Calu3 (cell line): ENCODE measurements at regions not wholly inside any gene's neighbourhood (a gene's known extent, or its start where the extent isn't known, plus 50 kb on each side); places are given as distances from the start of the nearest gene placed in this dataset.

Experiments
- BruUV-seq: library from RNA; stranded (reverse); fragments of 400-500 nt; replicated peaks from 2 replicates; lab custom pipeline; 2021; lab: Mats Ljungman, UMichigan
- CTCF ChIA-PET: fragments of 300-600 bp; sonication (Branson Sonifier 250); formaldehyde crosslinking; loops from one replicate; lab custom pipeline; 2022; ENCODE audit warnings: antibody characterized with exemption; lab: Charles Lee
- DNase-seq: peaks from one replicate; pipeline ENCODE4 v3.0.0; 2022
- H3K27ac Mint-ChIP-seq: one replicate; pipeline ENCODE4 v1.8.0; 2022; ENCODE audit warnings: mixed read lengths; ENCODE audit not compliant: unreplicated experiment
- H3K27me3 Mint-ChIP-seq: one replicate; pipeline ENCODE4 v1.8.0; 2022; ENCODE audit warnings: mixed read lengths; ENCODE audit not compliant: unreplicated experiment
- H3K36me3 Mint-ChIP-seq: one replicate; pipeline ENCODE4 v1.8.0; 2022; ENCODE audit warnings: mild to moderate bottlenecking, moderate library complexity, mixed read lengths; ENCODE audit not compliant: insufficient read depth, unreplicated experiment
- H3K4me1 Mint-ChIP-seq: one replicate; pipeline ENCODE4 v1.8.0; 2022; ENCODE audit warnings: mild to moderate bottlenecking, low read depth, mixed read lengths; ENCODE audit not compliant: unreplicated experiment
- H3K4me3 Mint-ChIP-seq: one replicate; pipeline ENCODE4 v1.8.0; 2022; ENCODE audit warnings: mild to moderate bottlenecking, low read depth, moderate library complexity, mixed read lengths; ENCODE audit not compliant: unreplicated experiment
- H3K9me3 Mint-ChIP-seq: one replicate; pipeline ENCODE4 v1.8.0; 2022; ENCODE audit warnings: low read depth, mixed read lengths; ENCODE audit not compliant: unreplicated experiment
- intact Hi-C: fragments of 100-400 bp; cut with micrococcal nuclease; formaldehyde crosslinking; loops from one replicate; pipeline ENCODE4 v1.10.0; 2022; ENCODE audit not compliant: unreplicated experiment
- TF ChIP-seq, protein P1 (sequence below): fragments of 200-600 bp; IDR thresholded peaks from one replicate; pipeline ENCODE4 v1.8.0; 2022; ENCODE audit warnings: antibody characterized with exemption; ENCODE audit not compliant: unreplicated experiment

DNA sequence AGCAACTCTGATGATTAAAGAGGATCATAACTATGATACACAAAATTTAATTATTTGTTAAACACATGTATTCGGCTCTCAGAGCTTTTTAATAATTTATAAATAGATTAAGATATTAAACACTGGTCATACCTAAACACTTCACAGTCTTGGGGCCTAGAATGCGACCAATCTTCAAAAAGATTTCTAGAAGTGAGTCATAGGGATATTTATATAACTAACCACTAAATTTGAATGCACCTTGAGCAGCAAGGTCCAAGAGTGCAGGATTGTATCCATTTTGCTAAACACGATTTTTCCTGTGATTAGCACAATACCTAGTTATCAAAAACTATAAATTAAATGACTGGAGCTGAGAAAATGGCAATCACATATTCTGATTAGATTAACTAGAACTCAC, 709.3 kb downstream of the EPHA7 start:
- H3K9me3 Mint-ChIP-seq: peaks cover 10% of the 10 kb centered on the region
- H3K27me3 Mint-ChIP-seq: no peaks in the 10 kb centered on the region
- DNase-seq: no peak
- no peaks in the 10 kb centered on the region for H3K4me1 Mint-ChIP-seq
- CTCF ChIA-PET: no interaction called here
- intact Hi-C loops: no loop called here
- TF ChIP-seq, protein P1, sequence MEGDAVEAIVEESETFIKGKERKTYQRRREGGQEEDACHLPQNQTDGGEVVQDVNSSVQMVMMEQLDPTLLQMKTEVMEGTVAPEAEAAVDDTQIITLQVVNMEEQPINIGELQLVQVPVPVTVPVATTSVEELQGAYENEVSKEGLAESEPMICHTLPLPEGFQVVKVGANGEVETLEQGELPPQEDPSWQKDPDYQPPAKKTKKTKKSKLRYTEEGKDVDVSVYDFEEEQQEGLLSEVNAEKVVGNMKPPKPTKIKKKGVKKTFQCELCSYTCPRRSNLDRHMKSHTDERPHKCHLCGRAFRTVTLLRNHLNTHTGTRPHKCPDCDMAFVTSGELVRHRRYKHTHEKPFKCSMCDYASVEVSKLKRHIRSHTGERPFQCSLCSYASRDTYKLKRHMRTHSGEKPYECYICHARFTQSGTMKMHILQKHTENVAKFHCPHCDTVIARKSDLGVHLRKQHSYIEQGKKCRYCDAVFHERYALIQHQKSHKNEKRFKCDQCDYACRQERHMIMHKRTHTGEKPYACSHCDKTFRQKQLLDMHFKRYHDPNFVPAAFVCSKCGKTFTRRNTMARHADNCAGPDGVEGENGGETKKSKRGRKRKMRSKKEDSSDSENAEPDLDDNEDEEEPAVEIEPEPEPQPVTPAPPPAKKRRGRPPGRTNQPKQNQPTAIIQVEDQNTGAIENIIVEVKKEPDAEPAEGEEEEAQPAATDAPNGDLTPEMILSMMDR: no peak
- H3K27ac Mint-ChIP-seq: no peak overlapping the region
- H3K4me3 Mint-ChIP-seq: no peak overlapping the region
- BruUV-seq: no TSS peak
- no peaks in the 10 kb centered on the region for H3K36me3 Mint-ChIP-seq

DNA sequence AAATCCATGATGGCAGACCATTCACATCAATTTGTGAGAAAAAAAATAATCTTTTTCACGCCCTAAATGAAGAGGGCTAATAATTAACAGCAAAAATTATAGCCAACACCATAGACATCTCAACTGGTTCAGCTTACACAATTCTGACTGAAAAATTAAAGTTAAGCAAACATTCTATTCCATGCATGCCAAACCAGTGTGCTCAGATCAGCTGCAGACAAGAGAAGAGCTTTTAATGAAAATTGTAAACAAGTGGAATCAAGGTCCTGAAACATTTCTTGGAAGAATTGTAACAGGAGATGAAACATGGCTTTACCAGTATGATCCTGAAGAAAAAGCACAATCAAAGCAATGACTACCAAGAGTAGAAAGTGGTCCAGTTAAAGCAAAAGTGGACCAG, 710.4 kb downstream of the EPHA7 start:
- peaks cover 10% of the 10 kb centered on the region for H3K9me3 Mint-ChIP-seq
- H3K27me3 Mint-ChIP-seq: no peaks in the 10 kb centered on the region
- no peak overlapping the region for H3K4me3 Mint-ChIP-seq
- CTCF ChIA-PET: no interaction called here
- intact Hi-C loops: no loop called here
- no peaks in the 10 kb centered on the region for H3K4me1 Mint-ChIP-seq
- no peak for DNase-seq
- no peaks in the 10 kb centered on the region for H3K36me3 Mint-ChIP-seq
- no TSS peak for BruUV-seq
- TF ChIP-seq, protein P1: no peak
- H3K27ac Mint-ChIP-seq: no peak overlapping the region

DNA sequence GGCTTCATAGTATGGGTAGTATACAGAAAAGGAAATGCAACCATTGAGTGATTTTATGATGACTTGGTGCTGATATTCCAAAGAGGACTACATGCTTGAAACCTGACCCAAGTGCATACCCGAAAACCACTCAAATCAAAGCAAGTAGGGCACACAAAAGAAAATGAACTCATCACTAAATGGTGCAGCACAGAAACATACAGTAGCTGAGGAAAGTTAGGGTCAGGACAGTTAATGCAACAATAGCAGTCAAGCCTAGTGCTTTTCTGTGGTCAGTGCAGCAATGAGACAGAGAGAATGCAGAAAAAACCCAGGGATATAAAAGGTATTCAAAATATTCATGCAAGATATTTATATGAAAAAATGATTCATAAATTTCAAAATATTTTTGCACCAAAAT, 711.1 kb downstream of the EPHA7 start:
- DNase-seq: no peak
- no peak overlapping the region for H3K27ac Mint-ChIP-seq
- H3K27me3 Mint-ChIP-seq: no peaks in the 10 kb centered on the region
- intact Hi-C loops: no loop called here
- BruUV-seq: no TSS peak
- no peaks in the 10 kb centered on the region for H3K4me1 Mint-ChIP-seq
- CTCF ChIA-PET: no interaction called here
- TF ChIP-seq, protein P1: no peak
- H3K4me3 Mint-ChIP-seq: no peak overlapping the region
- H3K9me3 Mint-ChIP-seq: peaks cover 10% of the 10 kb centered on the region
- H3K36me3 Mint-ChIP-seq: no peaks in the 10 kb centered on the region

DNA sequence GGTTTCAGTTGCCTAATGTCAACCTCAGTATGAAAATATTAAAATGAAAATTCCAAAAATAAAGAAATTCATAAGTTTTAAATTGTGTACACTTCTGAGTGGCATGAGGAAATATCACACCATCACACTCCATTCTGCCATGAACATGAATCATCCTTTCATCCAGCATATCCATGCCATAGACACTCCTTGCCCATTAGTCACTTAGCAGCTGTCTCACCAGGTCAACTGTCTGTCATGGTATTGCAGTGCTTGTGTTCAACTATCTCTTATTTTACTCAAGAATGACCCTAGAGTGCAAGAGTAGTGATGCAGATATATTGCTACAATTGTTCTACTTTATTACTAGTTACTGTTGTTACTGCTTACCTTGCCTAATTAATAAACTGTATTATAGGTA, 712.4 kb downstream of the EPHA7 start:
- CTCF ChIA-PET: no interaction called here
- no peaks in the 10 kb centered on the region for H3K36me3 Mint-ChIP-seq
- H3K27ac Mint-ChIP-seq: no peak overlapping the region
- H3K4me1 Mint-ChIP-seq: no peaks in the 10 kb centered on the region
- H3K27me3 Mint-ChIP-seq: no peaks in the 10 kb centered on the region
- TF ChIP-seq, protein P1: no peak
- H3K4me3 Mint-ChIP-seq: no peak overlapping the region
- no peak for DNase-seq
- peaks cover 10% of the 10 kb centered on the region for H3K9me3 Mint-ChIP-seq
- intact Hi-C loops: no loop called here
- BruUV-seq: no TSS peak
